NCI-H526 (cell line): ENCODE measurements at regions not wholly inside any gene's neighbourhood (a gene's known extent, or its start where the extent isn't known, plus 50 kb on each side); places are given as distances from the start of the nearest gene placed in this dataset.
"Not testable (repeated sequence)": the region's sequence is repeated elsewhere in the genome, so short reads cannot be mapped to it uniquely, and the experiment has no call there.

Experiments used
- DNase-seq, 2 experiments: peaks; one replicate each; lab custom pipeline; 2025; lab: John Stamatoyannopoulos, UW

DNA sequence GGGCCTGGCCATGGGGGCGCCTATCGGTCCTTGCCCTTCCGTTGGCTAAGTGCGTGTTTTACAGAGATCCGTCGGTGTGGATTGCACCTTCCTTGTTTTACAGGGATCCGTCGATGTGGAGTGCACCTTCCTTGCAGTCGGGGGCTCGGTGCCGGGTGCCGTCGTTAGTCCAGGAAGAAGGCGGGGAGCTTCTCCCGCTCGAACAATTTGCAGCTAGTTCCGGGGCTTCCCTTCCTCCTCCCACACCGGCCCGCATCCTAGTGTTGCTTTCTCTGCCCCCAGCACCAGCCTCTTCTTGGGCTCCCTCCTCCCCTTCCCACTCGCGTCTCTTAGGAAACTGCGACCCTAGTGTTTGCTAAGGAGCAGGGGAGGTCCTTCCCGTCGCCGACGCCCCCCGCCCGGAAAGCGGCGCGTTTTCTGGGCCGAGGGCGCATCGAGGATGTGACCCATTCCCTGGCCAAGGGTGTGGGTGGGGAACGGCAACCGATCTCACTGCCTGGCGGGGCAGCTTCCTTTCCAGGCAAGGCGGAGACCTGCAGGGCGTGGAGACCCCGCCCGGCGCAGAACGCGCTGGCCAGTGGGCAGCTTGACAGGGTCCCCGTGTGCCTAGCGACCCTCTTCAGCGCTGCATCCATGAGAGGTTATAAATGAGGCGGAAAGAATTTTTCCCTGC is 75.7 kb upstream of the ZNF91 start:
- DNase-seq: peak in 1 of 2 experiments; percentile 16

DNA sequence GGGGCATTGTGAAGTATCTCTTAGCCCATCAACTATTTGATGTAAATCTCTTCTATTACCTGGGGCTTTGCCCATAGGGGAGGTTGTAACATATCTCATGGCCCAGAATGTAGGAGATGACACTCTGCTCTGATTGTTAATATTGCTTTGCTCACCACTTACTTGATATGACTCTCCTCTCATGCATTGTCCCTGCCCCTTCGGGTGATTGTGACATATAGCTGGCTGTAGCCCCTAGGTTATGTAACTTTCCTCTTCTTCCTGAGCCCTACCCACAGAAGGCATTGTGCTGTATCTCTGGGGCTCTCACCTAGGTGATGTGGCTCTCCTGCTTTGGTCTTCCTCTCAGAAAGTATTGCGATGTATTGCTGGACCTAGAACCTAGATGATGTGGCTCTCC is 69.1 kb upstream of the ZNF91 start:
- DNase-seq: not testable (repeated sequence)

DNA sequence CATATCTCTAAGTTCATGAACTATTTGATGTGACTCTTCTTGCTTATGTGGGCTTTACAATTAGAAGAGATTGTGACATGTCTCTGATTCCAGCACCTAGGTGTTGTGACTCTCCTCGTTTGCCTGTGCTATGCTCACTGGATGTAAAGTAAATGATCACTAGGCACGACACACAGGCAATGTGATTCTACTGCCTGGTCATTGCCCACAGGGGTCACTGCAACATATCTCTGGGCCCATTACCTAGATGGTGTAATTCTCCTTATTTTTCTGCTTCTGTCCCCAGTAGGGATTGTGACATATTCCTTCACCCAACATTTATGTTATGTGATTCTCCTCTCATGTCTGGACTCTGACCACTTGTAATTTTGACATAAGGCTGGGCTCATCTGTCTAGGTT is 65.8 kb upstream of the ZNF91 start:
- DNase-seq: no peak

DNA sequence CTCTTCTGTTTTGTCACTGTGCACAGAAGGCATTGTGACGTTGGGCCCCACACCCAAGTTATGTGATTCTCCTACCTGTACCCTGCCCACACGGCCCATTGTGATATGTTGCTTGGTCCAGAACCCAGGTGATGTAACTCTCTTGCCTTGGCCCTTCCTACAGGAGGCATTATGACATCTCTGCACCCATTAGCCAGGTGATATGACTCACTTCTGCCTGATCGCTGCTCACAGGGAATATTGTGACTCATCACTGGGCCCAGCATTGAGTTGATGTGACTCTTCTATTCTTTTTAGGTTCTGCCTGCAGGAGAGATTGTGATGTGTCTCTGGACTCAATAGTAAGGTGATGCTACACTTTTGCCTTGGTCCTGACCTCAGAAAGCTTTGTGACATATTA is 65.4 kb upstream of the ZNF91 start:
- no peak for DNase-seq
